ENCODE measurements at regions not wholly inside any gene's neighbourhood (a gene's known extent, or its start where the extent isn't known, plus 50 kb on each side); places are given as distances from the start of the nearest gene placed in this dataset.

GRCh38 chrX:36753602-36754001 is 254.6 kb upstream of the FAM47C start:
- Histone ChIP-seq H3K9me2 (ENCODE audit: insufficient read depth, low read length) (no peaks in the 10 kb centered on the region), H2AFZ (ENCODE audit: low read depth, low read length) (no peak overlapping the region), H3K27me3 (ENCODE audit: insufficient read depth, low read depth, low read length) (no peaks in the 10 kb centered on the region), H3K4me3 (ENCODE audit: low read length) (no peak overlapping the region), H3K9me3 (ENCODE audit: low read length) (no peaks in the 10 kb centered on the region), H4K20me1 (ENCODE audit: insufficient read depth) (no peaks in the 10 kb centered on the region), H3K27ac (ENCODE audit: low read length) (no peak overlapping the region), H3K79me2 (replicated peaks; ENCODE audit: insufficient read depth, low read length) (no peaks in the 10 kb centered on the region), H3K36me3 (ENCODE audit: insufficient read depth, low read length) (no peaks in the 10 kb centered on the region), H3K9ac (ENCODE audit: low read length) (no peak overlapping the region), H3F3A (ENCODE audit: insufficient read depth, low read length, poor library complexity, severe bottlenecking) (no peaks in the 10 kb centered on the region), H3K4me2 (ENCODE audit: low read length) (no peak overlapping the region)
- no peak for TF ChIP-seq RAD21 (conservative IDR thresholded peaks at IDR 0.05)
- no peak for TF ChIP-seq EZH2 (IDR thresholded peaks at IDR 0.05; ENCODE audit: borderline replicate concordance, insufficient read depth, low read length, poor library complexity, severe bottlenecking)
- TF ChIP-seq, protein P1, sequence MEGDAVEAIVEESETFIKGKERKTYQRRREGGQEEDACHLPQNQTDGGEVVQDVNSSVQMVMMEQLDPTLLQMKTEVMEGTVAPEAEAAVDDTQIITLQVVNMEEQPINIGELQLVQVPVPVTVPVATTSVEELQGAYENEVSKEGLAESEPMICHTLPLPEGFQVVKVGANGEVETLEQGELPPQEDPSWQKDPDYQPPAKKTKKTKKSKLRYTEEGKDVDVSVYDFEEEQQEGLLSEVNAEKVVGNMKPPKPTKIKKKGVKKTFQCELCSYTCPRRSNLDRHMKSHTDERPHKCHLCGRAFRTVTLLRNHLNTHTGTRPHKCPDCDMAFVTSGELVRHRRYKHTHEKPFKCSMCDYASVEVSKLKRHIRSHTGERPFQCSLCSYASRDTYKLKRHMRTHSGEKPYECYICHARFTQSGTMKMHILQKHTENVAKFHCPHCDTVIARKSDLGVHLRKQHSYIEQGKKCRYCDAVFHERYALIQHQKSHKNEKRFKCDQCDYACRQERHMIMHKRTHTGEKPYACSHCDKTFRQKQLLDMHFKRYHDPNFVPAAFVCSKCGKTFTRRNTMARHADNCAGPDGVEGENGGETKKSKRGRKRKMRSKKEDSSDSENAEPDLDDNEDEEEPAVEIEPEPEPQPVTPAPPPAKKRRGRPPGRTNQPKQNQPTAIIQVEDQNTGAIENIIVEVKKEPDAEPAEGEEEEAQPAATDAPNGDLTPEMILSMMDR (IDR thresholded peaks at IDR 0.05; ENCODE audit: poor library complexity, severe bottlenecking) = no peak

DNA sequence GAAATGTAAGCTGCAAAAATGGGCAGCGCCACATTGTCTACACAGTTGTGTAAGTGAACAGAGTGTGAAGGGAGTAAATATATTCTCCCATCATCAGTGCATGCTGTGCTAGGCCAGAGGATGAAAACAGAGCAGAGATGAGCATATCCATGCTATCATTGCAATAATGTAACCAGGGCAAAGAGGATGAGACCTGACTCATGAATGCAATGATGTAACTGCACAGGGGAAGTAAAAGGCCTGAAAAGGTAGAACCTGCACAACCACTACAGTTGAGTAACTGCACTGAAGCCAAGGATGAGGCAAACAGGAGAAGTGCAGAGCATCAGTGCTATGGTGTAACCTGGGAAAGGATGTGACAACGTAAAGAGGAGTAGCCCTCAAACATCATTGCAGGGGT is 220.4 kb upstream of the FAM47C start:
- Histone ChIP-seq H3K27me3 (ENCODE audit: insufficient read depth, low read depth, low read length) (no peaks in the 10 kb centered on the region), H3K4me3 (ENCODE audit: low read length) (no peak overlapping the region), H3K9me2 (ENCODE audit: insufficient read depth, low read length) (no peaks in the 10 kb centered on the region), H3K36me3 (ENCODE audit: insufficient read depth, low read length) (no peaks in the 10 kb centered on the region), H3K79me2 (replicated peaks; ENCODE audit: insufficient read depth, low read length) (no peaks in the 10 kb centered on the region), H3K27ac (ENCODE audit: low read length) (no peak overlapping the region), H3K9ac (ENCODE audit: low read length) (no peak overlapping the region), H4K20me1 (ENCODE audit: insufficient read depth) (no peaks in the 10 kb centered on the region), H3K4me2 (ENCODE audit: low read length) (no peak overlapping the region), H3F3A (ENCODE audit: insufficient read depth, low read length, poor library complexity, severe bottlenecking) (no peaks in the 10 kb centered on the region), H2AFZ (ENCODE audit: low read depth, low read length) (no peak overlapping the region), H3K9me3 (ENCODE audit: low read length) (no peaks in the 10 kb centered on the region)
- TF ChIP-seq SMC3 (conservative IDR thresholded peaks at IDR 0.05; ENCODE audit: poor library complexity) = no peak
- no peak for TF ChIP-seq POLR2AphosphoS5 (IDR thresholded peaks at IDR 0.05)
- TF ChIP-seq EP300 (conservative IDR thresholded peaks at IDR 0.05; ENCODE audit: poor library complexity, severe bottlenecking) = no peak
- no peak for TF ChIP-seq TAF1 (IDR thresholded peaks at IDR 0.05; ENCODE audit: low read depth)
- TF ChIP-seq RAD21 (conservative IDR thresholded peaks at IDR 0.05) = no peak
- no peak for TF ChIP-seq REST (IDR thresholded peaks at IDR 0.05; ENCODE audit: borderline replicate concordance)
- TF ChIP-seq, protein P1 (IDR thresholded peaks at IDR 0.05; ENCODE audit: poor library complexity, severe bottlenecking) = no peak
- TF ChIP-seq EZH2 (IDR thresholded peaks at IDR 0.05; ENCODE audit: borderline replicate concordance, insufficient read depth, low read length, poor library complexity, severe bottlenecking) = no peak
- TF ChIP-seq MXI1 (conservative IDR thresholded peaks at IDR 0.05; ENCODE audit: poor library complexity, severe bottlenecking) = no peak
